K562 (cell line): ENCODE measurements at regions not wholly inside any gene's neighbourhood (a gene's known extent, or its start where the extent isn't known, plus 50 kb on each side); places are given as distances from the start of the nearest gene placed in this dataset.

Experiments used
- ADNP ChIP-seq: fragments of 200-800 bp; sonication (Bioruptor generic); IDR thresholded peaks from 2 replicates; pipeline ENCODE4 v1.6.1; 2016; ENCODE audit warnings: missing genetic modification characterization, missing compliant biosample characterization
- MGA ChIP-seq: fragments of 450-650 bp; IDR thresholded peaks from 2 replicates; pipeline ENCODE4 v1.6.1; 2016; ENCODE audit warnings: mild to moderate bottlenecking, moderate library complexity
- NR0B1 ChIP-seq: fragments of 450-650 bp; IDR thresholded peaks from one replicate; pipeline ENCODE4 v1.6.1; 2018; ENCODE audit warnings: mild to moderate bottlenecking, moderate library complexity; ENCODE audit not compliant: partially characterized antibody

- no peak for TF ChIP-seq MGA
- TF ChIP-seq ADNP (tag), result no peak
- no peak for TF ChIP-seq NR0B1
These were observed 260.8 kb upstream of the TNC start (continued) for GRCh38 chr9:115378758-115379157.
